Tibial nerve (tissue), 3 donors: ENCODE measurements at regions not wholly inside any gene's neighbourhood (a gene's known extent, or its start where the extent isn't known, plus 50 kb on each side); places are given as distances from the start of the nearest gene placed in this dataset.

Source experiments
- CTCF ChIP-seq, 5 experiments: fragments of 200-600 bp in 3 of 5; fragments of 450-650 bp in 2 of 5; sonication (generic) in 3 of 5; IDR thresholded peaks; one replicate each; pipeline ENCODE4 v1.5.1; 2016 to 2019; ENCODE audit warnings: antibody characterized with exemption in 5 of 5, mild to moderate bottlenecking in 3 of 5, moderate library complexity in 2 of 5
- POLR2A ChIP-seq, 2 donors: fragments of 450-650 bp; IDR thresholded peaks; one replicate each; pipeline ENCODE4 v1.6.1; 2017; ENCODE audit warnings: antibody characterized with exemption in 2 of 2, mild to moderate bottlenecking in 2 of 2, moderate library complexity in 2 of 2

DNA sequence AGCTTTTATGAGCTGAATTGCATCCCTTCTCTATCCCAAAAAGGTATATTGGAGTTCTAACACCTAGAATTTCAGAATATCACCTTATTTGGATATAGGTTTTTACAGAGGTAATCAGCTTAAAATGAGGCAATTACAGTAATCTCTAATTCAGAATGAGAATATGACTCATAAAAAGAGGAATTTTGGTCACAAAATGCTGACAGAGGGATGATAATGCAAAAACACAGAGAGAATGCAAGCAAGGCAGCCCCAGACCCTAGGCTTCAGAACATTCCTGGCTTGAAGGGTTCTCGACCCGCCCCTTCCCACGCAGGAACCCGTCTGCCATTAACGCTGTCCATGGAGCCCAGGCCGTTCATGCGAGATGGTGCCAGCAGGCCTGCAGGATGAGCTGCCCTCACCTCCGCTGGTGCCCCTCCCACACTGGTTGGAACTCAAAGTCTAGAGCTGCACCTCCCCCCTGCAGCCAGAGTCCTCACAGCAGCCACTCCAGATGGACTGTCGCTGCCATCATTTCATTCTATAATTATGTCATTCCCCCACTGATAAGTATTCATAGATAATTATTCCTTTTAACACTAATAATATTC is 1173.4 kb upstream of the ACO1 start:
- TF ChIP-seq CTCF (IDR thresholded peaks at IDR 0.05) (no peak), POLR2A (IDR thresholded peaks at IDR 0.05) (no peak)
